HG02623 (cell line): ENCODE measurements at regions not wholly inside any gene's neighbourhood (a gene's known extent, or its start where the extent isn't known, plus 50 kb on each side); places are given as distances from the start of the nearest gene placed in this dataset.

Source experiments
- ATAC-seq: cut with Tn5 transposase; IDR thresholded peaks from one replicate; pipeline ENCODE4 v1.9.1; 2021; ENCODE audit warnings: moderate library complexity; ENCODE audit not compliant: unreplicated experiment

- ATAC-seq, result no peak
Observed at GRCh38 chr2:111673526-111673925, 210.5 kb downstream of the ANAPC1 start.

- no peak for ATAC-seq
Observed at GRCh38 chr2:111675419-111676194, 208.4 kb downstream of the ANAPC1 start.

- no peak for ATAC-seq
Observed at GRCh38 chr2:111676291-111676822, 207.6 kb downstream of the ANAPC1 start.

GRCh38 chr2:111678161-111678560 is 205.8 kb downstream of the ANAPC1 start:
- no peak for ATAC-seq

GRCh38 chr2:111678651-111679050 is 205.3 kb downstream of the ANAPC1 start:
- ATAC-seq, result no peak

- no peak for ATAC-seq
Observed at GRCh38 chr2:111679202-111679601, 204.8 kb downstream of the ANAPC1 start.

GRCh38 chr2:111684611-111685010 is 199.4 kb downstream of the ANAPC1 start:
- ATAC-seq, result no peak

GRCh38 chr2:111685342-111685741 is 198.7 kb downstream of the ANAPC1 start:
- no peak for ATAC-seq

GRCh38 chr2:111686994-111687393 is 197.0 kb downstream of the ANAPC1 start:
- no peak for ATAC-seq

- ATAC-seq, result no peak
Observed at GRCh38 chr2:111687911-111688310, 196.1 kb downstream of the ANAPC1 start.

- no peak for ATAC-seq
Observed at GRCh38 chr2:111688482-111688881, 195.5 kb downstream of the ANAPC1 start.

GRCh38 chr2:111689174-111689573 is 194.8 kb downstream of the ANAPC1 start:
- ATAC-seq, result no peak

GRCh38 chr2:111689941-111690340 is 194.1 kb downstream of the ANAPC1 start:
- ATAC-seq, result no peak

GRCh38 chr2:111691164-111691875 is 192.7 kb downstream of the ANAPC1 start:
- no peak for ATAC-seq

- no peak for ATAC-seq
Observed at GRCh38 chr2:111692311-111692710, 191.7 kb downstream of the ANAPC1 start.

- no peak for ATAC-seq
Observed at GRCh38 chr2:111694700-111695101, 189.3 kb downstream of the ANAPC1 start.

GRCh38 chr2:111695441-111696007 is 188.5 kb downstream of the ANAPC1 start:
- ATAC-seq, result no peak

- no peak for ATAC-seq
Observed at GRCh38 chr2:111696226-111696625, 187.8 kb downstream of the ANAPC1 start.

- ATAC-seq, result no peak
Observed at GRCh38 chr2:111697560-111697959, 186.4 kb downstream of the ANAPC1 start.

GRCh38 chr2:111698089-111698488 is 185.9 kb downstream of the ANAPC1 start:
- ATAC-seq, result no peak

- no peak for ATAC-seq
Observed at GRCh38 chr2:111698743-111699554, 185.0 kb downstream of the ANAPC1 start.
